ENCODE measurements at regions not wholly inside any gene's neighbourhood (a gene's known extent, or its start where the extent isn't known, plus 50 kb on each side); places are given as distances from the start of the nearest gene placed in this dataset.

- TF ChIP-seq CTCF (IDR thresholded peaks at IDR 0.05; ENCODE audit: control extremely low read depth in 1 of 3, insufficient read depth in 1 of 3, low read depth in 1 of 3, low read length in 3 of 3) (no peak), ASH2L (IDR thresholded peaks at IDR 0.05; ENCODE audit: low read length) (no peak), CTBP2 (IDR thresholded peaks at IDR 0.05; ENCODE audit: borderline replicate concordance, insufficient read depth, insufficient read length, low read length) (no peak)
Observed at GRCh38 chr3:170765419-170766078, 104.4 kb downstream of the RPL22L1 start (continued).
